Body of pancreas (tissue), 4 donors: ENCODE measurements at regions not wholly inside any gene's neighbourhood (a gene's known extent, or its start where the extent isn't known, plus 50 kb on each side); places are given as distances from the start of the nearest gene placed in this dataset.

Experiments
- ATAC-seq: fragments of 150-250 bp; one replicate; pipeline ENCODE4 v1.9.1; 2016
- DNase-seq, 4 donors: peaks; one replicate each; pipeline ENCODE4 v3.0.0-alpha.2; 2019
- H3K27ac ChIP-seq, 4 donors: fragments of 200-600 bp; sonication (generic); 1 replicate in 3 of 4; 2 replicates in 1 of 4; pipeline versions ENCODE4 v1.5.1 to v1.6.1; 2016 to 2019; ENCODE audit warnings: mild to moderate bottlenecking in 1 of 4, mixed read lengths in 1 of 4, moderate library complexity in 1 of 4
- H3K27me3 ChIP-seq, 2 donors: fragments of 200-600 bp; sonication (generic); one replicate each; pipeline ENCODE4 v1.6.0; 2016; ENCODE audit warnings: mild to moderate bottlenecking in 1 of 2
- H3K36me3 ChIP-seq, 2 donors: fragments of 200-600 bp; sonication (generic); replicated peaks in 1 of 2; 2 replicates each; pipeline ENCODE4 v1.5.1; 2016; ENCODE audit warnings: low read depth in 2 of 2; ENCODE audit not compliant: insufficient read depth in 1 of 2
- H3K4me1 ChIP-seq: fragments of 200-600 bp; sonication (generic); one replicate; pipeline ENCODE4 v1.6.0; 2016
- H3K4me3 ChIP-seq, 2 donors: fragments of 200-600 bp; sonication (generic); 1 replicate in 1 of 2; 2 replicates in 1 of 2; pipeline ENCODE4 v1.5.1; 2016 to 2019
- H3K9me3 ChIP-seq, 3 donors: fragments of 200-600 bp; sonication (generic); 1 replicate in 2 of 3; 2 replicates in 1 of 3; pipeline ENCODE4 v1.5.1; 2016
- CTCF ChIP-seq, 7 experiments: fragments of 450-650 bp in 4 of 7; fragments of 200-600 bp in 3 of 7; sonication (generic) in 3 of 7; IDR thresholded peaks; one replicate each; pipeline ENCODE4 v1.5.1; 2016 to 2019; ENCODE audit warnings: antibody characterized with exemption in 7 of 7
- POLR2A ChIP-seq, 3 donors: fragments of 450-650 bp; IDR thresholded peaks; one replicate each; pipeline ENCODE4 v1.6.1; 2016; ENCODE audit warnings: antibody characterized with exemption in 3 of 3, mild to moderate bottlenecking in 2 of 3
- whole genome bisulfite sequencing, 2 donors: methylation state at CpG; one replicate each; pipeline ENCODE4 v1.1.5; 2017; 5-methylcytosine and 5-hydroxymethylcytosine counted together
- intact Hi-C: fragments of 100-400 bp; cut with DNase I; formaldehyde crosslinking; loops from one replicate; pipeline ENCODE4 v1.15.1; 2023

- intact Hi-C loops, result no loop called here
Measured at GRCh38 chr1:239184561-239185244, 201.7 kb upstream of the CHRM3 start.

GRCh38 chr1:239178961-239179360 is 207.4 kb upstream of the CHRM3 start:
- no peak overlapping the region for H3K4me3 ChIP-seq
- TF ChIP-seq POLR2A (IDR thresholded peaks at IDR 0.05) (no peak), CTCF (IDR thresholded peaks at IDR 0.05) (no peak)
- no peaks in the 10 kb centered on the region for H3K36me3 ChIP-seq
- intact Hi-C loops, result no loop called here
- no peaks in the 10 kb centered on the region for H3K27me3 ChIP-seq
- ATAC-seq (peak; percentile 52), DNase-seq (no peak)
- H3K27ac ChIP-seq, result no peak overlapping the region
- WGBS, 2 donors, result 16 to 19% methylated on average over 3 of the region's 3 CpGs
- H3K4me1 ChIP-seq, result peaks cover 9% of the 10 kb centered on the region
- no peaks in the 10 kb centered on the region for H3K9me3 ChIP-seq

More at GRCh38 chr1:239184561-239185244, 201.7 kb upstream of the CHRM3 start:
- Histone ChIP-seq H3K36me3 (no peaks in the 10 kb centered on the region), H3K27ac (no peak overlapping the region), H3K27me3 (no peaks in the 10 kb centered on the region), H3K9me3 (no peaks in the 10 kb centered on the region), H3K4me1 (no peaks in the 10 kb centered on the region), H3K4me3 (no peak overlapping the region)
- no peak for ATAC-seq
- DNase-seq, result no peak
- no peak for TF ChIP-seq CTCF (IDR thresholded peaks at IDR 0.05)

GRCh38 chr1:239174880-239175279 is 211.5 kb upstream of the CHRM3 start:
- no peak overlapping the region for H3K27ac ChIP-seq
- DNase-seq (no peak), ATAC-seq (no peak)
- no peaks in the 10 kb centered on the region for H3K36me3 ChIP-seq
- H3K9me3 ChIP-seq, result no peaks in the 10 kb centered on the region
- WGBS, 2 donors, result 88 to 90% methylated on average over 3 of the region's 3 CpGs
- no peak overlapping the region for H3K4me3 ChIP-seq
- no peaks in the 10 kb centered on the region for H3K27me3 ChIP-seq
- peaks cover 9% of the 10 kb centered on the region for H3K4me1 ChIP-seq
- no peak for TF ChIP-seq CTCF (IDR thresholded peaks at IDR 0.05)
- TF ChIP-seq POLR2A (IDR thresholded peaks at IDR 0.05), result no peak
- intact Hi-C loops, result no loop called here

- TF ChIP-seq CTCF (IDR thresholded peaks at IDR 0.05) (no peak), POLR2A (IDR thresholded peaks at IDR 0.05) (no peak)
- H3K27ac ChIP-seq, result no peak overlapping the region
- peaks cover 0 to 5% (median 0%) of the 10 kb centered on the region in 3 donors for H3K9me3 ChIP-seq
- no peak for DNase-seq
- H3K27me3 ChIP-seq, result no peaks in the 10 kb centered on the region
- H3K36me3 ChIP-seq, result no peaks in the 10 kb centered on the region
- intact Hi-C loops, result no loop called here
- H3K4me3 ChIP-seq, result no peak overlapping the region
- H3K4me1 ChIP-seq, result no peaks in the 10 kb centered on the region
- ATAC-seq, result no peak
Measured at GRCh38 chr1:239170828-239171227, 215.5 kb upstream of the CHRM3 start.

- no peaks in the 10 kb centered on the region for H3K36me3 ChIP-seq
- ATAC-seq (no peak), DNase-seq (no peak)
- H3K27ac ChIP-seq, result no peak overlapping the region
- intact Hi-C loops, result no loop called here
- no peak for TF ChIP-seq POLR2A (IDR thresholded peaks at IDR 0.05)
- no peak for TF ChIP-seq CTCF (IDR thresholded peaks at IDR 0.05)
- 36 to 43% methylated on average over 1 of the region's 1 CpG for WGBS, 2 donors
- H3K9me3 ChIP-seq, result peaks cover 0 to 5% (median 0%) of the 10 kb centered on the region in 3 donors
- H3K27me3 ChIP-seq, result no peaks in the 10 kb centered on the region
- no peaks in the 10 kb centered on the region for H3K4me1 ChIP-seq
- no peak overlapping the region for H3K4me3 ChIP-seq
Measured at GRCh38 chr1:239169276-239169675, 217.1 kb upstream of the CHRM3 start.
